HG02981 (cell line): ENCODE measurements at regions not wholly inside any gene's neighbourhood (a gene's known extent, or its start where the extent isn't known, plus 50 kb on each side); places are given as distances from the start of the nearest gene placed in this dataset.
"Not testable (repeated sequence)": the region's sequence is repeated elsewhere in the genome, so short reads cannot be mapped to it uniquely, and the experiment has no call there.

Experiments
- ATAC-seq: cut with Tn5 transposase; IDR thresholded peaks from one replicate; pipeline ENCODE4 v1.9.1; 2021; ENCODE audit warnings: mild to moderate bottlenecking, moderate library complexity; ENCODE audit not compliant: unreplicated experiment

GRCh38 chr4:184282895-184283654, 65.4 kb upstream of the ENPP6 start:
- ATAC-seq, result peak; percentile 61

- peak; percentile 29 for ATAC-seq
These were observed 64.6 kb upstream of the ENPP6 start for GRCh38 chr4:184282251-184282713.

GRCh38 chr4:184281231-184282139, 63.8 kb upstream of the ENPP6 start:
- peak; percentile 19 for ATAC-seq

- ATAC-seq, result peak; percentile 30
These were observed 63.0 kb upstream of the ENPP6 start for GRCh38 chr4:184280591-184281071.

- ATAC-seq, result no peak
These were observed 62.5 kb upstream of the ENPP6 start for GRCh38 chr4:184280137-184280536.

- ATAC-seq, result no peak
These were observed 61.9 kb upstream of the ENPP6 start for GRCh38 chr4:184279496-184280061.

- ATAC-seq, result not testable (repeated sequence)
These were observed 60.1 kb upstream of the ENPP6 start for GRCh38 chr4:184277769-184278168.

GRCh38 chr4:184277010-184277409, 59.3 kb upstream of the ENPP6 start:
- not testable (repeated sequence) for ATAC-seq

GRCh38 chr4:184276346-184276745, 58.7 kb upstream of the ENPP6 start:
- not testable (repeated sequence) for ATAC-seq

- no peak for ATAC-seq
These were observed 58.1 kb upstream of the ENPP6 start for GRCh38 chr4:184275766-184276165.

GRCh38 chr4:184274286-184274951, 56.7 kb upstream of the ENPP6 start:
- ATAC-seq, result no peak

- no peak for ATAC-seq
These were observed 55.8 kb upstream of the ENPP6 start for GRCh38 chr4:184273166-184274147.

- ATAC-seq, result no peak
These were observed 53.2 kb upstream of the ENPP6 start for GRCh38 chr4:184270808-184271413.

GRCh38 chr4:184269879-184270430, 52.3 kb upstream of the ENPP6 start:
- no peak for ATAC-seq

GRCh38 chr4:184268584-184269160, 51.0 kb upstream of the ENPP6 start:
- ATAC-seq, result no peak

- ATAC-seq, result peak; percentile 86
These were observed 50.3 kb upstream of the ENPP6 start for GRCh38 chr4:184267673-184268583.
